HEK293 (cell line): ENCODE measurements at regions not wholly inside any gene's neighbourhood (a gene's known extent, or its start where the extent isn't known, plus 50 kb on each side); places are given as distances from the start of the nearest gene placed in this dataset.

ENCODE experiments used
- MYNN ChIP-seq: fragments of 450-650 bp; formaldehyde crosslinking; IDR thresholded peaks from 2 replicates; pipeline ENCODE4 v1.5.1; 2016; ENCODE audit warnings: missing biosample characterization, missing genetic modification characterization, borderline replicate concordance
- ZBTB8A ChIP-seq: fragments of 450-650 bp; formaldehyde crosslinking; IDR thresholded peaks from 2 replicates; pipeline ENCODE4 v1.5.1; 2016; ENCODE audit warnings: missing biosample characterization, missing genetic modification characterization
- ZNF239 ChIP-seq: fragments of 450-650 bp; formaldehyde crosslinking; IDR thresholded peaks from 2 replicates; pipeline ENCODE4 v1.5.1; 2016; ENCODE audit warnings: missing biosample characterization, missing genetic modification characterization
- ZNF76 ChIP-seq: fragments of 450-650 bp; formaldehyde crosslinking; IDR thresholded peaks from 2 replicates; pipeline ENCODE4; 2016; ENCODE audit warnings: low read depth, missing biosample characterization, missing genetic modification characterization, borderline replicate concordance
- ZNF776 ChIP-seq: fragments of 450-650 bp; formaldehyde crosslinking; IDR thresholded peaks from 2 replicates; pipeline ENCODE4 v1.5.0; 2017; ENCODE audit warnings: missing biosample characterization, missing genetic modification characterization, borderline replicate concordance
- TF ChIP-seq, protein P1 (sequence below): sonication (generic); formaldehyde crosslinking; IDR thresholded peaks from 2 replicates; pipeline ENCODE4 v1.8.1; 2022; ENCODE audit warnings: mild to moderate bottlenecking, moderate library complexity, missing genetic modification reagents
- TF ChIP-seq, protein P2 (sequence below): fragments of 450-650 bp; formaldehyde crosslinking; IDR thresholded peaks from 2 replicates; pipeline ENCODE4 v1.5.1; 2016; ENCODE audit warnings: missing biosample characterization, missing genetic modification characterization
- TF ChIP-seq, protein P3 (sequence below): fragments of 450-650 bp; formaldehyde crosslinking; IDR thresholded peaks from 2 replicates; pipeline ENCODE4 v1.5.1; 2016; ENCODE audit warnings: missing biosample characterization, missing genetic modification characterization
- TF ChIP-seq, protein P4 (sequence below): fragments of 450-650 bp; formaldehyde crosslinking; IDR thresholded peaks from 2 replicates; pipeline ENCODE4 v1.5.1; 2016; ENCODE audit warnings: missing biosample characterization, missing genetic modification characterization

DNA sequence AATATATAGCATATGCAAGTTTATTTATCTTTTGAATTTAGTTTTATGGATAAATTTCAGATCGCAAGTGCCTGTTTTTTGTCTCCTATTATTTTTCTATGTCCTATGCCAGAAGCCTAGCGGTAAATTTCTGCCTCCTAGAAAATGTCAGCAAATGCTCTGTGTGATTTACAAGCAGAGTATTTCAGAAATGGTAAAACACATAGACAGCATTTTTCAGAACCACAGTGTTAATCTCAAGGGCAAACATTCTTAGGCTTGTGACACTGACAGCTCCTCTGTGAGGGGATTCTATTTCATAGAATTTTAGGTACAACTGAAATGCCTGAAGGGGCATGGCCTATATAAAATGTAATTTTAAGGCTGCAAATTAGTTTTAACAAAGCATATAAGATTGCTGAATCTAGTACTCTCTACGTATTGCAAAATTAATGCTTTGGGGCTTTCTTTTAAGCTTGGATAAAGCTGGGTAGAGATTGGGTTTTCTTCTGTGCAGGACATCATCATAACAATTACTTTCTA lies 89.9 kb upstream of the PTCHD4 start:
- TF ChIP-seq ZNF76: no peak
- TF ChIP-seq, protein P1, sequence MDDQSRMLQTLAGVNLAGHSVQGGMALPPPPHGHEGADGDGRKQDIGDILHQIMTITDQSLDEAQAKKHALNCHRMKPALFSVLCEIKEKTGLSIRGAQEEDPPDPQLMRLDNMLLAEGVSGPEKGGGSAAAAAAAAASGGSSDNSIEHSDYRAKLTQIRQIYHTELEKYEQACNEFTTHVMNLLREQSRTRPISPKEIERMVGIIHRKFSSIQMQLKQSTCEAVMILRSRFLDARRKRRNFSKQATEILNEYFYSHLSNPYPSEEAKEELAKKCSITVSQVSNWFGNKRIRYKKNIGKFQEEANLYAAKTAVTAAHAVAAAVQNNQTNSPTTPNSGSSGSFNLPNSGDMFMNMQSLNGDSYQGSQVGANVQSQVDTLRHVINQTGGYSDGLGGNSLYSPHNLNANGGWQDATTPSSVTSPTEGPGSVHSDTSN (CRISPR knock-in tag): no peak
- TF ChIP-seq, protein P2, sequence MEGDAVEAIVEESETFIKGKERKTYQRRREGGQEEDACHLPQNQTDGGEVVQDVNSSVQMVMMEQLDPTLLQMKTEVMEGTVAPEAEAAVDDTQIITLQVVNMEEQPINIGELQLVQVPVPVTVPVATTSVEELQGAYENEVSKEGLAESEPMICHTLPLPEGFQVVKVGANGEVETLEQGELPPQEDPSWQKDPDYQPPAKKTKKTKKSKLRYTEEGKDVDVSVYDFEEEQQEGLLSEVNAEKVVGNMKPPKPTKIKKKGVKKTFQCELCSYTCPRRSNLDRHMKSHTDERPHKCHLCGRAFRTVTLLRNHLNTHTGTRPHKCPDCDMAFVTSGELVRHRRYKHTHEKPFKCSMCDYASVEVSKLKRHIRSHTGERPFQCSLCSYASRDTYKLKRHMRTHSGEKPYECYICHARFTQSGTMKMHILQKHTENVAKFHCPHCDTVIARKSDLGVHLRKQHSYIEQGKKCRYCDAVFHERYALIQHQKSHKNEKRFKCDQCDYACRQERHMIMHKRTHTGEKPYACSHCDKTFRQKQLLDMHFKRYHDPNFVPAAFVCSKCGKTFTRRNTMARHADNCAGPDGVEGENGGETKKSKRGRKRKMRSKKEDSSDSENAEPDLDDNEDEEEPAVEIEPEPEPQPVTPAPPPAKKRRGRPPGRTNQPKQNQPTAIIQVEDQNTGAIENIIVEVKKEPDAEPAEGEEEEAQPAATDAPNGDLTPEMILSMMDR (tag by site-specific recombination): no peak
- TF ChIP-seq ZBTB8A (tag by site-specific recombination): no peak
- TF ChIP-seq, protein P3, sequence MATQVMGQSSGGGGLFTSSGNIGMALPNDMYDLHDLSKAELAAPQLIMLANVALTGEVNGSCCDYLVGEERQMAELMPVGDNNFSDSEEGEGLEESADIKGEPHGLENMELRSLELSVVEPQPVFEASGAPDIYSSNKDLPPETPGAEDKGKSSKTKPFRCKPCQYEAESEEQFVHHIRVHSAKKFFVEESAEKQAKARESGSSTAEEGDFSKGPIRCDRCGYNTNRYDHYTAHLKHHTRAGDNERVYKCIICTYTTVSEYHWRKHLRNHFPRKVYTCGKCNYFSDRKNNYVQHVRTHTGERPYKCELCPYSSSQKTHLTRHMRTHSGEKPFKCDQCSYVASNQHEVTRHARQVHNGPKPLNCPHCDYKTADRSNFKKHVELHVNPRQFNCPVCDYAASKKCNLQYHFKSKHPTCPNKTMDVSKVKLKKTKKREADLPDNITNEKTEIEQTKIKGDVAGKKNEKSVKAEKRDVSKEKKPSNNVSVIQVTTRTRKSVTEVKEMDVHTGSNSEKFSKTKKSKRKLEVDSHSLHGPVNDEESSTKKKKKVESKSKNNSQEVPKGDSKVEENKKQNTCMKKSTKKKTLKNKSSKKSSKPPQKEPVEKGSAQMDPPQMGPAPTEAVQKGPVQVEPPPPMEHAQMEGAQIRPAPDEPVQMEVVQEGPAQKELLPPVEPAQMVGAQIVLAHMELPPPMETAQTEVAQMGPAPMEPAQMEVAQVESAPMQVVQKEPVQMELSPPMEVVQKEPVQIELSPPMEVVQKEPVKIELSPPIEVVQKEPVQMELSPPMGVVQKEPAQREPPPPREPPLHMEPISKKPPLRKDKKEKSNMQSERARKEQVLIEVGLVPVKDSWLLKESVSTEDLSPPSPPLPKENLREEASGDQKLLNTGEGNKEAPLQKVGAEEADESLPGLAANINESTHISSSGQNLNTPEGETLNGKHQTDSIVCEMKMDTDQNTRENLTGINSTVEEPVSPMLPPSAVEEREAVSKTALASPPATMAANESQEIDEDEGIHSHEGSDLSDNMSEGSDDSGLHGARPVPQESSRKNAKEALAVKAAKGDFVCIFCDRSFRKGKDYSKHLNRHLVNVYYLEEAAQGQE (tag by site-specific recombination): no peak
- TF ChIP-seq ZNF239 (tag by site-specific recombination): no peak
- TF ChIP-seq MYNN (tag by site-specific recombination): no peak
- no peak for TF ChIP-seq ZNF776 (tag by site-specific recombination)
- TF ChIP-seq, protein P4, sequence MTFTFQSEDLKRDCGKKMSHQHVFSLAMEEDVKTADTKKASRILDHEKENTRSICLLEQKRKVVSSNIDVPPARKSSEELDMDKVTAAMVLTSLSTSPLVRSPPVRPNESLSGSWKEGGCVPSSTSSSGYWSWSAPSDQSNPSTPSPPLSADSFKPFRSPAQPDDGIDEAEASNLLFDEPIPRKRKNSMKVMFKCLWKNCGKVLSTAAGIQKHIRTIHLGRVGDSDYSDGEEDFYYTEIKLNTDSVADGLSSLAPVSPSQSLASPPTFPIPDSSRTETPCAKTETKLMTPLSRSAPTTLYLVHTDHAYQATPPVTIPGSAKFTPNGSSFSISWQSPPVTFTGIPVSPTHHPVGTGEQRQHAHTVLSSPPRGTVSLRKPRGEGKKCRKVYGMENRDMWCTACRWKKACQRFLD: no peak
